GM18511 (cell line): ENCODE measurements at regions not wholly inside any gene's neighbourhood (a gene's known extent, or its start where the extent isn't known, plus 50 kb on each side); places are given as distances from the start of the nearest gene placed in this dataset.
"Not testable (repeated sequence)": the region's sequence is repeated elsewhere in the genome, so short reads cannot be mapped to it uniquely, and the experiment has no call there.

Source experiments
- ATAC-seq: cut with Tn5 transposase; IDR thresholded peaks from one replicate; pipeline ENCODE4 v1.9.1; 2021; ENCODE audit warnings: mild to moderate bottlenecking, moderate library complexity; ENCODE audit not compliant: unreplicated experiment

DNA sequence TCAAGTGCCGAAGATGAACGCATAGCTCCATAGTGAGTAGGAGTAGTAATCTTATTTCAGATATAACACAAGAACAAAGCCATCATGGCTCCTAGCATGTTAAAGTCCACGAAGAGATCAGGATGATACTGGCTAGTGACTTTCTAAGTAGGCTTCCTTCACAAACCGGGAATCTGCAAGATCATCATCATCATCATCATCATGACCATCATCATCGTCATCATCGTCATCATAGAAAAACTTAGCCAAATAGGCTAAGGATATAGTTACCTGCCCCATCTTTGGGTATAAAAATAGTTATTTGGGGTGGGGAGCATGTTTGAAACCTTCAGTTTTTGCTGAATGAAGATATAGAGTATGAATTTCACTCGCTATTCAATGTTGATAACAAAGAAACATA lies 57.9 kb downstream of the PYDC2 start:
- ATAC-seq, result no peak

DNA sequence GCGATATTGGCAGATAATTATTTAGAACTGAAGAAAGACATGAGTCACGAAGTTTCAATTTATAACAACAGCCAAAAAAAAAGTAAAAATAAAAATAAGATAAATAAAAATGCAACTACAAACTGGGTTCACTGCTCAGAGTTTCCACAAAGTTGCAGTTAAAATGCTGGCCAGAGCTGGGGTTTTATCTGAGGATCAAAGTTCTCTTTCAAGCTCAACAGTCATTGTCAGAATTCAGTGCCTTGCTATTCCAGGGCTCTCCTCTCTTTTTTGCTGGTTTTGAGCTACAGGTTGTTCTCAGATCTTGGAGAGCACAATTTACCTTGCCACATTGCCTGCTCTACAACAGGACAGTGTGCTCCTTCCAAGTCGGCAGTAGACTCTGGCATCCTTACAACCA lies 60.1 kb downstream of the PYDC2 start:
- no peak for ATAC-seq

DNA sequence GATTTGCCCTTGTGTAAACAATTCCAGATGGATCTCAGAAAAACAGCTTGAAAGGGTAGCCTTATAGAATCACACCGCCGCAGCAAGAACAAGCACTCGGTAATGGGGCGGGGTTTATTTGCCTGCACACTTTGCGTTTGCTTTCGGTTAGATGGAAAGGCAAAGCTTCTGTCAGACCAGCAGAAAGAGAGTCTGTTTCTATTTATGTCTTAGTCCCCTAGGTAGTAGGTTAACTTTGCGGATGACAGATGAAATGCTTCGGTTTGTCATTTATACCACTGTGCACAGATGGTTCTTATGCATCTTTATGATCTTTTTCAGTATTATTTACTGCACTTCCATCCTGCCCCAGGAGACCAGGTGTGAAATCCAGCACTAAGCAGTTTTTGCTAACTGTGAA lies 62.2 kb downstream of the PYDC2 start:
- no peak for ATAC-seq

DNA sequence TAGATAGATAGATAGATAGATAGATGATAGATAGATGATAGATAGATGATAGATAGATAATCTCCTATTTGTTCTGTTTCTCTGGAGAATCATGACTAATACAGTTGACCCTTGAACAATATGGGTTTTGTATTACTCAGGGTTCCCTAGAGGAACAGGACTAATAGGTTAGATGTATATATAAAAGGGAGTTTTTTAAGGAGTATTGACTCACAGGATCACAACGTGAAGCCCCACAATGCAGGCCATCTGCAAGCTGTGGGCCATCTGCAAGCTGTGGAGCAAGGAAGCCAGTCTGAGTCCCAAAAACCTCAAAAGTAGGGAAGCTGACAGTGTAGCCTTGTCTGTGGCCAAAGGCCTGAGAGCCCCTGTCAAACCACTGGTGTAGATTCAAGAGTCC lies 67.6 kb downstream of the PYDC2 start:
- ATAC-seq, result no peak

DNA sequence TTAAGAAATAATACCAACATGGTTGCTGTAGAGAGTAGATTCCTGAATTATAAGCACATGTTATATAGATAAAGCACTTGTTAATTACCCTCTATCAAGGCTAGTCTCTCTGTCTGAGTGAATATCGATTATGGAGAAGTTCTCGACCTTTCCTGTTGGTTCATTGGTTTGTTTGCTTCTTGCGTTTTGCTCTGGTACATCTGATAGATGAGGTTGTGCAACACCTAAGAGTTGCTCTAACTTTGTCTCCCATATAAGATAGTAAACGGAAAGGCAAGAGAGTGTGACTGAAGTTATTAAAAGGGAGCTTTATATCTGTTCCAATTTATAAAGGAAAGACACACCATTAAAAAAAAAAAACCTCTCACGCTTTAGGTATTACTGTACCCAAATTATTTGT lies 69.0 kb downstream of the PYDC2 start:
- no peak for ATAC-seq

DNA sequence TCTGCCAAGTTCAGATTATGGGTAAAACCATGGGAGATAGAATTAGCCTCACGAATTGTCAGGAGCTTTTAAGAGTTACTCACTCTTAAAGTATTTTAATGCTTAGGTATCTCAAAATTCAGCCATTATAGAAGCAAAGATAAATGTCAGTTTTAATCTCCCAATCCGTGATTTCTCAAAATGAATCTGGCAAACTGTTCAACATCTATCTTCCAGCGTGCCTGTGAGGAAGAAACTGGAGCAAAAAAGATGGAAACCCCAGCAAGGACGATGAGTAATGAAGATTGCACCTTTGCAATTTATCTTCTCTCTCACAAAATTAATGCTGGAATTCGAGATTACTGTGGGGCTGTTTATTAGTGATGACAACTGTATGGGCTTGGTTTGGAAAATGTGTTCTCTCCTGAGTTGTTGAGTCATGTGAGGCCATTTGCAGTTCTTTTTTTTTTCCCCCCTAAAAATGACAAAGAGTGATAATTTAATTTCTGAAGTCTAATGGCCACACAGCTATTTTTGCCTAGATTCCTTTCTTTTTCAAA lies 70.5 kb downstream of the PYDC2 start:
- no peak for ATAC-seq

DNA sequence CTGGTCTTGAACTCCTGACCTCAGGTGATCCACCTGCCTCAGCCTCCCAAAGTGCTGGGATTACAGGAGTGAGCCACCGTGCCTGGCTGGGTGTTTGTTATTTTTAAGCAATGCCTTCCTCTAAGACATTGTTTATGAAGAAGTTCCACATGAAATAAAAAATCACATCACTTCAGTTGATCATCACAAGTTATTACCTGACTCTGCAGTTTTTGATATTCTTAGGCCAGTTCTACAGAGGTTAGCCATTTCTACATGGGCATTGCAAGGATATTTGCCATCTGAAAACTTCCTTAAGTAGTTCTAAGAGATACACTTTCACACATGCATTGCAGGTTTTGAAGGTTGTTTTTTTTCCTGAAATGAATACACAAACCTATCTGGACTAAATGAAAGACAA lies 82.1 kb downstream of the PYDC2 start:
- no peak for ATAC-seq

DNA sequence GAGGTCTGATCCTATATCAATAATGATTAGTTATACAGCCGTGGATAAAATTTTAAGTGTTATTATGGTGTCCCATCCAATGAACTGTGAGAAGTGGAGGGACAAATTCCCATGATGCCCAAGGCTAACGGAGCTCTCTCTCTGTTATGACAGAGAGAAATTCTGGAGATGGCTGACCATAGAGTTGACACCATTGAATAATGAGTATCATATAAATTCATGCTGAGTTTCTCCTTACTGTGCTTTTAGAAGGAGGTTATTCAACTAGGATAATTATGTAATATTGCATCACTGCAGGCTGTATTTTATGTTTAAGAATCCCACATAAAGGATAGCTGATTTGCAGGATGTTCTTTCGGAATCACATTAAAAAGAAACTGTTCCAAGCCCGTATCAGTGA lies 82.9 kb downstream of the PYDC2 start:
- ATAC-seq, result no peak

DNA sequence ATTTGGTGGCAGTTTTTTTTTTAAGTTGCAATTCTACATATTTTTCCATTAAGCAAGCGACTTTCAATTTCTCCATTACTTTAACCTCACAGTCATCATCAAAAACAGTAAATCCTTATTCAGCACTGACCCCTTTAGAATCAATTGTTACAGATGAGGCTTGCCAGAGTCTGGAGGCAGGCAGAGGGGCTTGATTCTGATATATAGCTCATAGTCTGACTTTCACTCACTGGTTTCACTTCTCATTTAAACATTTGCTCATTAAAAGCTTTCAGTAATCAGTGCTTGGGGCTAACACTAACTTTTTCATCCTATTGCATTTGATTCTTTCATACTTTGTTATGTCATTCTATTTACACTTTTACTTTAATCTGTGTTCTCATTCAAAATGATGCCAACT lies 88.4 kb downstream of the PYDC2 start:
- no peak for ATAC-seq

DNA sequence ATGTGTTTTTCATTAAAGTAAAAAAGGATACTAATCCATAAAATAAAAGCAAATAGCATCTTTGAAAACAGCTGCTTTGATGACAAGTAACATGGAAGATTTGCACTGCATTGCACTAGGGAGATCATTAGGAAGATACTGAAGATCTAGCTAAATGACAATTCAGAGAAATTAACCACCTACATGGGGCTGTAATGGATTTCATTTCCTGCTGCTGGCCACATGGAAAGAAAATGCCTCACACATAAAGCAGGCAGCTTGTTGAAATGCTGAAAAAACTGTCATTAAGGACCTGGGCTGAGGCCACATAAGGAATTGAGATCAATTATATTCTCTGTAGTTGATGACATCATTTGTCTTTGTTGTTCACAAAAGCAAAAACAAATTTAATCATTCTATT lies 94.1 kb downstream of the PYDC2 start:
- ATAC-seq, result no peak

DNA sequence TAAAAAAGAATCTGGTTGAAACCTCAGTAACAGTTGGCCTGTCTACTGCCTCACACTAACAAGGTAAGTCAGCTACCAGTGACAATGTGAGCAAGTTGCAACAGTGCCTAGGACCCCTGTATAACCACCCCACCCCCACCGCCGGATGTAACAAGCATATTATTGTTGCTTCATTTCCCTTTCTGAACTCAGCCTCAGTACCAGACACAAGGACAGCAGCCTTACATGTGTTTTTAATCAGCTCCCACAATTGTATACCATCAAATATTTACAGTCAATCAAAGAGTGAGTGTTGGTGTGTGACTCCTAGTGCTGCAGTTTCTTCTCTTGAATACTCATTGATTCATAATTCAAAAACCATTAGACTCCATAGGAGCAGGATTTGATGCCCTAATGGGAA lies 96.4 kb downstream of the PYDC2 start:
- no peak for ATAC-seq

DNA sequence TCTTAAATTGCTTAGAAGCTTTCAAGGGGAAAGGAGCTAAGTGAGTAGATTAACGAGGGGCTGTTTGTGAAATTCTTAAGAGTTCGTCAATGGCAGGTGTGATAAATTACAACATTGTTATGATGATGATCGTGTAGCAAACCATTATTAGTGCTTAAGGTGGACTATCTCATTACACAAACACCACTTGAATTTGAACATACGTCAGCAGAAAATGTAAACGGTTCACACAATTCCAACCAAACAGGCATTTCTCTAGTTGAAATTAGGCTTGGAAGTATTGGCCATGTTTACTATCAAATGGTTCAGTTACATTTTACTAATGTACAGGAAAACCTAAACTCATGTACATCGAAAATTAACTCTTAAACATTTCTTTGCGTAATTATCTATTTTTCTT lies 102.8 kb downstream of the PYDC2 start:
- ATAC-seq, result no peak

DNA sequence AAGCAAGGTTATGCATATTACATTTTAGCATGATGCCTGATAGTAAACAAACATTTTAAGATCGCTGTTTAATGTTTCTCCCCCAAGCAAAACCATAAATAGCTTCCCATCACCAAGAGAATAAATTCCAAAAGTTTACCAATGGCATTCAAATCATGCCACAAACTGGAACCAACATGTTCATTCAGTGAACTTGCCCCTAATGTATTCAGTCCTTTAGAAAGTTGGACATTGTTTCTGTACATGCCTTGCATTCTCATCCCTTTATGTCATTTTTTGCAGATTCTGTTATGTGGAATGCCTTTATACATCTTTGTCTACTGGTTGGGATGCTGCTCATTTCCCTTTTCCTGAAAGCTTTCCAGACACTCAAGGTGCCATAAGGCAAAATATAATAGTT lies 105.5 kb downstream of the PYDC2 start:
- ATAC-seq, result no peak

DNA sequence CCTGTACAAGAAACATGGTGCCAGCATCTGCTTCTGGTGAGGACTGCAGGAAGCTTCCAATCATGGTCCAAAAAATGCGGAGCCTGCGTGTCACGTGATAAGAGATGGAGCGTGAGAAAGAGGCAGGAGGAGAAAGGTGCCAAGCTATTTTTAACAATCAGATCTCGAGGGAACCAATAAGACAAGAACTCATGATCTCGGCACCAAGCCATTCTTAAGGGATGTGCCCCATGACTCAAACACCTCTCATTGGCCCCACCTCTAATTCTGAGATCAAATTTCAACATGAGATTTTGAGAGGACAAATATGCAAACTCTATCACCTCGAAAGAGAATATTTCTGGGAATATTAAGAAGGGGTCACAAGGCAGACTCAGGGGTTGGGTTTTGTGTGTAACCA lies 107.2 kb downstream of the PYDC2 start:
- no peak for ATAC-seq

DNA sequence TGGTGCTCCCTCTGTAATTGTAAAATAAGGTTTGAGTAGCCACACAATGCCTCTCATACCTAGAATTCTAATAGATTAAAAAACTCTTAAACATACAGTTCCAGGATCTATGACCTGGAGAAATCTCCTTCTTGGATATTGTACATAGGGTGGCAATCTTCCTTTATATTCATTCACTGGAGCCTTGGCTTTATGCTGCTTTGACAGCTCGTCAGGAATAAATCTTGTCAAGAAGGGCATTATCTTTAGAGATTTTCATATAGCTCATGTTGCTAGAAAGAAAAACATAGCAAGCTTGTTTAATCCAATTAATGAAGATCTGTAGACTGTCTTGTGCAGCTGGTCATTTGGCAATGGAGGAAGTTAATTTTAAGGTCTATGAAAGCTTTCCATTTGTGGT lies 131.1 kb downstream of the PYDC2 start:
- ATAC-seq, result no peak

DNA sequence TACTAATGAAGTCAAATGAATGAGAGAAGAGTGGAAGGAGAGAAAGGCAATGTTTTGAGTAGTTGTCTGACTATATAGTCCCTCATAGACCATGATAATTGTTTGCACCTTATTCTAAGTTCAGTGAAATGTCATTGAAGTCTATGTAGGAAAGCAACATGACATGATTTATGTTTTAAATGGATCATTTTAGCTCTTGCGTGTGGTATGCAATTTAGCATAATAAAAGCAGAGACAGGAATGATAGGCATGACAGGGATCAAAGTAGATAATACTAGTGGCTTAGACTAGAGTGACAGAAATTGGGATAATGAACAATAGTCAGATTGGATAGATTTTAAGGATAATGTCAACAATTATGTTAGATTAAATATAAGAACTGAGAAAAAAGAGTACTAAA lies 132.5 kb downstream of the PYDC2 start:
- ATAC-seq, result no peak

DNA sequence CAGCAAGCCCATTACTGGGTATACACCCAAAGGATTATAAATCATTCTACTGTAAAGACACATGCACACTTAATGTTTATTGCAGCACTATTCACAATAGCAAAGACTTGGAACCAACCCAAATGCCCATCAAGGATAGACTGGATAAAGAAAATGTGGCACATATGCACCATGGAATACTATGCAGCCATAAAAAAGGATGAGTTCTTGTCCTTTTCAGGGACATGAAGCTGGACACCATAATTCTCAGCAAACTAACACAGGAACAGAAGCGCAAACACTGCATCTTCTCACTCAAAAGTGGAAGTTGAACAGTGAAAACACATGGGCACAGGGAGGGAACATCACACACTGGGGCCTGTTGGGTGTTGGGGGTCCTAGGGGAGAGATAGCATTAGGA lies 154.5 kb downstream of the PYDC2 start:
- not testable (repeated sequence) for ATAC-seq

DNA sequence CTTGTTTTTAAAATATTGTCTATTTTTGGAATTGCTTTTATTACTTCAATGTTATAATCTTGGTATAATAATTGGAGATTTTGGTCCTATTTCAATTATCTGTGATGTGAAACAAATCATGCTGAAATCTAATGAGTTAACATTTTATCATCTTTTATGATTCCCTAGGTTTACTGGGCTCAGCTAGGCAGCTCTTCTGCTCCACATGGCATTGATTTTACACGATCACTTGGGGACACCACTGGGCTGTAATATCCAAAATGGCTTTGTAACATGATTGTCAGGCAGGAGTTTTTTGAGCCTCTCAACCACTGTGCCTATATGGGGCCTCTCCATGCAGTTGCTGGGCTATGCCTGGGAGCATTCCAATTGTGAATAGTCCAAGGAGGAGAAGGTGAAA lies 163.3 kb downstream of the PYDC2 start:
- ATAC-seq, result no peak

DNA sequence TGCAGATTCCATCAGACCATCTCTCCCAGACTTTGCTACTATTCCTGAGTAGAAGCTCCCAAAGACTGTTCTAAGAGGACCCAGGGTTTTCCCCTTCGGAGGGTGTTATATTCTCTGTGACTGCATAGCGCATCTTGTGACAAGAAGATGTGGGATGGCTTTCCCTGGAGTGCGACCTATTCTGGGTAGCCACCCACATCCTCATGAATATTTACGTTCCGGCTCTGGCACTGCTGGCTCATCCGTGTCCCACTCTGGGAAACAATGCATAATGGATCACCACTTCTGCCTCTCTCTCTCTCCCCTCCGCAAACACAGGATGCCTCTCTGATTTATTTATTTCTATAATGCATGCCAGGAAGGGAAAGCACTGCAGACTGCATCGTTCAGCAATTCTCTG lies 166.1 kb downstream of the PYDC2 start:
- no peak for ATAC-seq

DNA sequence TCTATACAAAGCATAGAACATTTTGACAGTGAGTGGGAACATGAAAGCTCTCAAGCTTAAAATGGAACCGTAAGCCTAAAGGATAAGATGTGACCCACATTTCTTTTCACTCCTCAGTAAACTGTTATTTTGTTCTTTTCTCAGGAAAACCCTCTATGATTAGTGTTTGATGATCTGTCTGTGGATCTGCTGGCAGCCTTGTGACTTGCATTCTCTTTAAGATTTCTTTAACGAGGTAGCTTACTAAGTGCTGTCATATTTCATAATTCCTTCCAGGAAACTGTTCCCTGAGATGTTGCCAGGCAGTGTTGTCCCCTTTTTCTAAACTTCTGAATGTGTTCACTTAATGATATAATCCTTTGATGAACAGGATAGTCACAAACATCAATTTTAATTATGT lies 167.6 kb downstream of the PYDC2 start:
- no peak for ATAC-seq

DNA sequence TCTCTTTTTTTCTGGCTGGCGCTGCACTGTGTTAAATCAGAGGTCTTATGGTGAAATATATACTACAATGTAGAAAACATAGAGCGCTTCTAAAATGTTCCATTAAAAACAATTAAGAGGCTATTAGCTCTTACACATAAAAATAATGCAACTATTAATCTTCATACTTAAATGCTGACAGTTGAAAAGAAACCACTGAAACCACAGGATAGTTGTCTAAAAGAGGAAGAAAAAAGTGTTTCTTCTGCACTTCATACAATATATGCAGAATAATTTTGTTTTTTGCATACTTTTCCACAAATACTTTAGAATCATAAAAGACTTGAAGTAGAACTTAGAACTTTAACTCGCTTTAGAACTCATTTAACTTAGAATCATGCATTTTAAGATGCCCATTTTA lies 170.5 kb downstream of the PYDC2 start:
- ATAC-seq, result no peak

DNA sequence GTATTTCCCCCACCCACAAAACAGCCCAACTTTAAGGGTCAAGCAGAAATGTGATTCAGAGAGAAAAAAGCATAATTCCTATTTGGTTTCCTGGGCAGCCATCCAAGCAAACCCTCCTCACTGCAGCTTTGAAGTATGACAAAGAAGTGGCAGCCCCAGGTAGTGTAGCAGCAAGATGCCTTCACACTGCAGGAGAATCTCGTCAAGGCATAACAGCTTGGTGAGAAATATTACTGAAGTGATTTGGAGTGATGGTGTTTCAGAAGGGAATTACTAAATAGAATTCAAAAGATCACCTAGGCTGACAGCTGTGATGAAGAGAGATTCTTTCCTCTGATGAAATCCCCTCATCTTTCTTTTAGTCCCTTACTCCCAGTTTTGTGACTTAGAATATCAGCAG lies 173.9 kb downstream of the PYDC2 start:
- ATAC-seq, result no peak

DNA sequence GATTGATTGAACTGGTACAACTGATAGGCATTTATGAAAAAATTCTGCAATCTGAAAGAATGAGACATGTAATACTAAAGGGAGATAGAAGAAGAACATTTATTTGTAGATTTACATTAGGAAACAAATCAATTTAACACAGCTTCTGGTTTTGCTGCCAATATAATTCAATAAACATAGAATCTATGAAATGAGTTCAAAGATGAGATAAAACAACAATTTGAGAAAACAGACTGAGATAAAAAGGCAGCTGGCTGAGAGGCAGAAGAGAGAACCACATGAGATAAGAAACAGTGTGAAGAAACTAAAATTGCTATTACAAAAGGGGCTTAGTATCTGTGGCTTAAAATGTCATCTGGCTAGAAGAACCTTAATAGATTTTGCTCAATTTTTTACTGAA lies 176.6 kb downstream of the PYDC2 start:
- no peak for ATAC-seq

DNA sequence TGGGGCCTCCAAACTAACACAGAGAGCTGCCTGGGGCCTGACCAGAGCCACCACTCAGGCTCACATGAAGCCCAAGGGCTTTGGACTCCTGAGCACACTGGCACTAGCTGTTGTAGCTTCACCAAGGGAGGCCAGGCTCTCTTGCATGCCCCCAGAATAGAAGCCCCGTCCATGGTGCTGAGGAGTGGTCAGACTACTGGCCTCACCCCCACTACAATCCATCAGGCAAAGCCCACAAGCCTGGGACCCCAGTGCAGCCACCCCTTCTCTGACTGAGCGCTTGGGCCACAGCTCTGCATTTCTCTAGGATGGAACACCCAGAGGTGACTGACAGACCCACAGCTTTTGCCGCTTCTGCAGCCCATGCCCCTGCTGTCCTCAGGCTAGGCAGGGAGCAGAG lies 180.8 kb downstream of the PYDC2 start:
- no peak for ATAC-seq
